HG03045 (cell line): ENCODE measurements at regions not wholly inside any gene's neighbourhood (a gene's known extent, or its start where the extent isn't known, plus 50 kb on each side); places are given as distances from the start of the nearest gene placed in this dataset.

Source experiments
- ATAC-seq: cut with Tn5 transposase; IDR thresholded peaks from one replicate; pipeline ENCODE4 v1.9.1; 2021; ENCODE audit warnings: mild to moderate bottlenecking, moderate library complexity; ENCODE audit not compliant: unreplicated experiment

DNA sequence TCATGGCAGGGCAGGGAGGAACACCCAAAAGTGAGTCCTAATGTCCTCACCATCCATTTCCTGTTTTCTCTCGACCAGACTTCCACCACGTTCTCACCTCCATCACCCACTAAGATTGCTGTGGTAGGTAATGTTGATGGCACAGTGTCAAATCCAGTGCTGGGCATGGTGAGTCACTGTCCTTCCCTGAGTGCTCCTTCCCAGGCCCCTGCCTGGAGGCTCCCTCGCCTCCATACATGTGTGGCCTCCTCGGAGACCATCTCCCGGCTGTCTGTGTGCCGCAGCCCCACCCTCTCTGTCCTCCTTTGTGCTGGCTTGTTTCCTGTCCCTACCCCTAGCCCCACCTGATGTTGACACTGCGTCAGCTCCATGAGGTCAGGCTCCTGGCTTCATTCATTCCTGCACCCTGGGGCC, 177.5 kb downstream of the SYK start:
- no peak for ATAC-seq

DNA sequence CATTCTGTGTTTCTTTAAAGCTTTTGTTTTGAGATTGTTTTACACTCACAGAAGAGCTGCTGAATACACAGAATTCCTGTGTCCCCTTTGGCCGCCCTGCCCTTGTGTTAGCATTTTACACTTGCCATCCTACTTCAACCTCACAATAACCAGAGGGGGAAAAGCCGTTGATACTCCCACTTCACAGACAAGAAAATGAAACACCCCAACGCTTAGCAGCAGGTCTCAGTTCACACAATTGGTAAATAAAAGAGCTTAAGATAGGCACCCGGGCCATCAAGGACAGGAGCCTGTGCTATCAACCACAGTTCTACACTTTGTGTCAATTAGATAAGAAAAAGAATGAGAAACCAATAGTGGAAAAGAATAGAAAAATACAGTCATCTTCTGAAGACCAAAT, 178.0 kb downstream of the SYK start:
- no peak for ATAC-seq

DNA sequence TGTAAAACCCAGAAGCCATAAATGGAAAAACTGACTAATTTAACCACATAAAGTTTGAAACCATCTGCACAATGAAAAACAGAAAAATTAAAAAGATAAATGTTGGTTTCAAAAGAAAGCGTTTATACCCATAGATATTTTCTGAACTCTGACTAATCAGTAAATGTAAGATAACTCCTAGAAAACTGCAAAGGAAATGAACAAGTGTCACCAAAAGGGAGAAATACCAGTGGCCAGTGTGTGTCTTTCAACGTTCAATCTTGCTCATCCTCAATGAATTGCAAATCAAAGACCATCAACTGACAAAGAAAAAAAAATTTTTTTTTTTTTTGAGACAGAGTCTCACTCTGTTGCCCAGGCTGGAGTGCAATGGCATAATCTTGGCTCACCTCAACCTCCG, 180.1 kb downstream of the SYK start:
- ATAC-seq = no peak

DNA sequence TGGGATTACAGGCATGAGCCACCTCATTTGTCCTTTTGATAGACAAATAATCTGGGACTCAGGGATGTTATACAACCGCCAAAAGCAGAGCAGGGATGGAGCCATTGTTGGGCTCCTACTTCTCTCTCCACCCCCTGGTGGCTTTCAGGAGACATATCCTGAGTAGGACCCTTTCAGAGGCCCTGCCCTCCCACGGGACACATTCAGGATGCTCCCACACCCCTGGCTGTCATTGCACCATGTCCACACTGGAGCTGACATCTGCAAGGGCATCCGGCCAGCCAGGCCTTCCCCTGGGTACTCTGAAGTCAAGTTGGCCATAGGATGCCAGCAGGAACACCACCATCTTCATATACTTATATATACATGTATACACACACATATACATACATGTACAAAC, 181.8 kb downstream of the SYK start:
- no peak for ATAC-seq

DNA sequence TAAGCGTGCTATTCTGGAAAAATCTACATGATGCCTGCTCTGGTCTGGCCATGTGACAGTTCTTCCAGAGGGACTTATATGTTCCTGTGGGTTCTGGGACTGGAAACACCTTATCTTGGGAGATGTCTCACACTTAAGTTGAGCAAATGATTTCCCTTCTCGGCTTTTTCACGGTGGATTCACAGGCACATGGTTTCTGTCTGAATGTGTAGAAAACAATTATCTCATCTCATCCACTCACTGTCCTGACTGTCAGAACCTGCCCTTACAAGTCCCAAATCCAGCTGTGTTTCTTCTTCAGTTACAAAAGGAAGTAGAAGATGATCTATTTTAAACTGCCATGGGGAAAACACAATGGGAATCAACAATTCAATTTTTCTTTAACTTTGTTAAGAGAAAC, 184.0 kb downstream of the SYK start:
- ATAC-seq = no peak

DNA sequence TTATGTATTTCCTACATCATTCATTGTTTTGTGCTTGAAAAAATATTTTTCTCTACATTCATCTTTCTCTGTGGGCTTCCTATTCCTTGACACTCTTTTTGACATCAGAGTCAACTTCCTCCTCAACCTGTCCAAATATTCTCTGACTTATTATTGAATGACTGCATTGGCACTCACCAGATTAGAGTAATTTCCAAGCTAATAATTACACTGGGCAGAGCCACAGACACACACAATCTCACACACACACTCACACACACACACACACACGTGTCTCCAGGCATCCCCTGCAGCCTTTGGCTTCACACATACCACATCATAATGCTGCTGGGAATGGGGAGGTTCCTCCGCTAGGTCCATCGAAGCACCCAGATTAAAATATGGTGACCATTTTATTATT, 184.5 kb downstream of the SYK start:
- ATAC-seq = no peak

DNA sequence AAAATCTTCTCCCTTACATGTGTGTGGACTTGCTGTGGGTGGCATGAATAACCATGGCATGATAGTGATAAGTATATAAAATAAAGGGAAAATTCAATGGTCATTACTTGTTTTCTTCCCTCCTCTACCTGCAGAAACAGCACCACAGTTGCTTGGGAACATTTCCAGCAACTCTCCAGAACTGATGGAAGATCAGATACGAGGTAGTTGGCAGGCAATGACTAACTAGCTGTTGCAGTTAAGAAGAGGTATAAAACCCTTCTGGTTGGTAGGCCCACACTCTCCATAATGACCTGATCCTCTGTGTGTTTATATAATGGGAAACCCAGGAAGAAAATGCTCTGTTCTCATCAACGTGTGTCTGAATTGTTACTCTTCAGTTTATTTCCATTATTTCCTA, 185.9 kb downstream of the SYK start:
- no peak for ATAC-seq

DNA sequence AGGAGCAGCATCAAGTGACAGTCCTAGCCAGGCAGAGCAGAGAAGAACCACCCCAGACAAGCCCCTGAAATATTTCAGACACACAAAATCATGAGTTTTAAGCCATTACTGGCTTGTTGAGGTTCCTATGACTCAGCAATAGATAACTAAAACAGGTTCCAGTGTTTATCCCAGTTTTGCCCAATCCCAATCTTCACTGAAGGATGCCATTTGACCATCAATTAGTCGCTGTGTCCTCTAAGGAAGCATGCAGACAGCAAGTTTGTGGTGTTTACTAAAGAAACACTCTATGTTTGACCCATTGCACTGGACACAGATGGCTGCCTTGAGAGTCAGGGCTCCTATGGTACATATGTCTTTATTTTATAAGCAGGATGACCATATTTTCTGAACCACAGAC, 186.7 kb downstream of the SYK start:
- ATAC-seq = no peak

DNA sequence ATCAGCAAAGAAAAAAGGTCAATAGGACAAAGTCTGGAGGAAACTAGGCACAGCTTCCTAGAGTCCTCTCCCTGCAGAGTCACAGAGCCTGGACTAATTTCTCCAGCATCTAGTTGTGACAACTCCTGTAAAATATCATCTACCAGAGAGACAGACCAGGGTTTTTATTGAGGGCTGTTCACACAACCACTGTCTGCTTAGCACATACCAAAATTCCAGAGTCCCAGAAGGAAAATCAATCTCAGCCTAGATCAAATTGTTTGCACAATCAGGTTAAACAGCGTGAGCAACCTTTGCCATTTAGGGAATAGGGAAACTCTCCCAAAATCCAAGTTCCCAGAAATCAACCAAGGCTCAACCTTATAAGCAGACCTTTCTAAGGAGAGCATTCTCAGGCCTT, 190.3 kb downstream of the SYK start:
- ATAC-seq = no peak

DNA sequence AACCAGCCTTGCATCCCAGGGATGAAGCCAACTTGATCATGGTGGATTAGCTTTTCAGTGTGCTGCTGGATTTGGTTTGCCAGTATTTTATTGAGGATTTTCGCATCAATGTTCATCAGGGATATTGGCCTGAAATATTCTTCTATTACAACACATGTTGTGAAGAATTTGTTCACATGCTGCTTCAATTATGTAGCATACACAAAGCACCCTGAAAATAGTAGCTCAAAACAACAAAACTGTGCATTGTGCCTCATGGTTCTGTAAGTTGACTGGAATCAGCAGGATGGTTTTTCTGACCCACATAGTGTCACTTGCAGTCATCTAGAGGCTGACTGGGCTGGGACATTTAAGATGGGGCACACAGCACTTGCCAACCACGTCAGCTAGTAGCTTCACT, 193.9 kb downstream of the SYK start:
- no peak for ATAC-seq

DNA sequence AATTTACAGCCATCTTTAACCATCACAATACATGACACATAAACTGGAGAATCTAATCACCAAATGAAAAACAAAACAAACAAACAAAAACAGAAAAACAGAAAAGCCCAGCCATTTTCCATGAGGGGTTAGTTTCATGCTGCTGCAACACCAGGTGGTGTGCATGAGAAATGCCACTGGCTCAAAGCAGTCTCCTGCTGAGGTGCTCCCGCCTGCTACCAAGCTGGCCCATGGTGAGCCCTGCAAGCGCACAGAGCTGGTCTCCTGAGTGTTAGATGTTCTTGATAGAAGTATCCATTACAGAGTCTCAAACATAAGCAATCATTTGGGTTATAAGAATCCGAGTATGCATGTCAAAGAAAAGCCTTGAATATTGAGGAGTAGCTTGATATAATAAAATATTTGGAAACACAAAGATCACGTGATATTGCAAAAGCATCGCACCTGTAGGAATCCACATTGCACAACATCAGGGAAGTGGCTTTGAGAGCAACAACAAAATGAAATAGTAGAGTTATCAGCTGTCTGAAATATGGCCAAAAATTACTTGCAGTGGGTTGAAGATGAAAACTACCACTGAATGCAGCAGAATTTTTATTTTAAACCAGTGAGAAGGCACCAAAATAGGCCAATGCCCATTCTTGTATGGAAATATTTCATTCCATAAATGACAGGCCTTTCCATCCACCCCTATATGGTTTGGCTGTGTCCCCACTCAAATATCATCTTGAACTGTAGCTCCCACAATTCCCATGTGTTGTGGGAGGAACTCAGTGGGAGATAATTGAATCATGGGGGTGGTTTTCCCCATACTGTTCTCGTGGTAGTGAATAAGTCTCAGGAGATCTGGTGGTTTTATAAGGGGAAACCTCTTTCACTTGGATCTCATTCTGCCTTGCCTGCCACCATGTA, 194.8 kb downstream of the SYK start:
- ATAC-seq = no peak

DNA sequence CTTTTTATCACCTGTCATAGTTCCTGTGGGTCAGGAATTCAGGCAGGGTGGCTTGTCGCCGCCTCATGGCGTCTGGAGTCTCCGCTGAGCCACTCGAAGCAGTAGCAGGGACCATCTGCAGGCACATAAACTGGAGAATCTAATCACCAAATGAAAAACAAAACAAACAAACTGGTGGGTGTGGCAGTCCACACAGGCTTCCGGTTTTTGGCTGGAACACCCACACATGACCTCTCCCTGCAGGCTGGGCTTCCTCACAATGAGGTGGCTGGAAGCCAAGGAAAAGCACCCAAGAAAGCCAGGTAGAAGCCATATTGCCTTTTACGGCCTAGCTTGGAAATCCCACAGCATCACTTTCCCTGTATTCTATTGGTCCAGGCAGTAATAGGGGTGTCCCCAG, 197.0 kb downstream of the SYK start:
- no peak for ATAC-seq

DNA sequence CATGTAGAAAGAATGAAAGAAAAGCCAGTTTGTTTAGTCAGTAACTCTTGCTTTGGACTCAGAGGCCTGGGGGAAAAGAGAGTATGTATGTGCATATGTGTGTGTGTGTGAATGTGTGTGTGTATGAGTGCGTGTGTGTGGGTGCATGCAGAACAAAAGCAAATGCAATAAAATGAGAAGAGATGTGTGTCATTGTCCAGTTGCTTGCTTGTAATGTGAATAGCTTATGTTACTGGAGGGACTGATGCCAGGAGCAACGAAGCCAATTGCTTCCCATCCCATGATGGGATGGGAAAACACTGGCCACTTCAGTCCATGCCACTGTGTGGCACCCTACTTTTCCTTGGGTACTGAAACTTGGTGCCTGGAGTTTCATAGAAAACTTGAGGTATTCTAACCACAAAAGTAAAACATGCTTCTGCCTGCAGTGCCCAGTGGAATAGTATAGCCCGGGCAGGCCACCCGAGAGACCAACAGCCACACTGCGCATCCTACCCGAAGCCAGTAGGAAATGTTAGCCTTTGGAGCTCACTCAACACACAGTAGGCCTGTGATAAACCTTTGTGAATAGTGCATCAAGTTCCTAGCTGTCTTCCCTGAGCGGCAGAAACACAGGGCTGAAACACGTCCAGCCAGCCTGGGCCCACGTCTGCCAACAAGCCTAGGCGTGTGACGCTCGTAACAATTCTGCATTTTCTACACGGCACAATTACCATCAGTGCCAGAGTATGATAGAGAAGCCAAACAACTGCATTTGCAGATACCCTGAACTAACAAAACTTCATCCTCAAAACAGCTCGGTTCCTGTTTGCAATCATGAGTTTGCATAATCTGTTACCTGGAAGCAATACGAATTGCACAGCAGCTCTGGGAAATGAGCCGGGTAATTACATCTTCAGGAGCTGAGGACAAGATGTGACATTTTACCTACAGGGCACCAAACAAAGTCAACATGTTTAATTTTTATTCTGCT, 198.1 kb downstream of the SYK start:
- no peak for ATAC-seq

DNA sequence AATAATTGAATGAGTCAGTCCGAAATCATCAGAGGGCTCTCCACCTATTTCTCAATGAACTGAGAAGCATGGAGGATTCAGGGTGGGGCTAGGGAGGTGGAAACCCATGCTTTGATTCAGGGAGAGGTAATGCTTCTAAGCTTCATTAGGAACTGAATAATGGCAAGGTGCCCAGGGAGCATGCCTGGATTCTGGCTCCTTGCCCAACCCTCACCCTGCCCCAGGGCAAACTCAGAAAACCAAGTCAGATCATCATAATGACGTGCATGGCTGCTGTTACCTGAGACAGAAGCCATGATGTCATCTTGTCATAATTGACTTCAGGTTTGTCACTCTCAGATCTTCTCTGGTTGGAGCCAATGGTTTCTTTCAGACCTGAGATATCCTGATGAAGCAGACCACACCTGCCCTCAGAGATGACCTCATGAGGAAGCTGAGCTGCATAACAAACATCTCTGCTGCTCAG, 199.6 kb downstream of the SYK start:
- ATAC-seq = no peak

DNA sequence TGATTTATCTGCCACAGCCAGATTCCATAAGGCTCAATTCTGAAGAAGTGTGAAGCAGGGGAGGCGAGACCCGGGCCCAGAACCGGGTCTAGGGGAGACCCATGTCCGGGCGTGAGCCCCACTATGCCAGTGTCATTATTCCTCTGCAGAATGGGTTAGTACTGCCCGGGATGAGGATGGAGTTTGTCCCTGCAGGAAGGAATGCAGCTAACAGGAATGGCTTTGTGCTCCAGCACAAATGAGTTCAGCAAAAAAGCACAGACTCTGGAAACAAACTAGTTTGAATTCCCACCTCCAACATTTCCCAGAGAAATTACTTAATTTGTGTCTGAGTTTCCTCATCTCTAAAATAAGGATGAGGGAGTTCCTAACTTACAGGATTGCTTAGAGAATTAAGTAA, 202.9 kb downstream of the SYK start:
- ATAC-seq = no peak

DNA sequence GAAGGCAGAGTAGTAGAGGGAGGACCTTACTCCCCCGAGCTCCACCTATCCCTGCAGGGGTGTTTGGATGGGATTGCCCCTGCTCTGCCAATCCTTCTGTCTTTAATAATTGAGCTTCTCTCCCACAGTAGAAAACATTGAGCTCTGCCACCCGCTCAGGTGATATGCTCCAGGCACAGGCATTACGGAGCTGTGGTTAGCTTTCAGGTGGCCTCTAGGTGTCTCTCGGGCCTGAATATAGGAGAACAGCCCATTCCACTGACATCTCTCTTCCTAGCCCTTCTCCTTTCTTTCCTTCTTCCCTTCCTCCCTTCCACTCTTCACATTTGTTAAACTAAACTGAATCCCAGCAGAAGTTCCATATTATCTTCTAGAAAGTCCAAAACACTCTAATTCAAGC, 203.4 kb downstream of the SYK start:
- no peak for ATAC-seq

DNA sequence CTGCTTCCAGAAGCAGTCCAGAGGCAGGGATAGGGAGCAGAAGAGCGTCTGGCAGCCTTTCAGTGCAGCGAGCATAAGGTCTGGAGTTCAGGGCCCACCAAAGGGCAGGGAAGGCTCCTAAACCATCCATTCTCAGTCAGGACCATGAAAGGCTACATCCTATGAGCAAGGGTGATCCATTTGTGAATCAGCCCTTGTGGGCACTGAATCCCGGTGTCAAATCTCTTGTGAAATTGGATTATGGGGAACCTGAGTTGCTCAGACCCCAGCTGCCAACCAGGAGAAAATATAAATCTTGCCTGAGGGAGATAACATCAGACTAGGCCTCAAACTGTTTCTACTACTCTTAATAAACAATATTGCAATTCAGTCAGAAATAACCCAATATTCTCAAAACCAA, 204.4 kb downstream of the SYK start:
- ATAC-seq = no peak

DNA sequence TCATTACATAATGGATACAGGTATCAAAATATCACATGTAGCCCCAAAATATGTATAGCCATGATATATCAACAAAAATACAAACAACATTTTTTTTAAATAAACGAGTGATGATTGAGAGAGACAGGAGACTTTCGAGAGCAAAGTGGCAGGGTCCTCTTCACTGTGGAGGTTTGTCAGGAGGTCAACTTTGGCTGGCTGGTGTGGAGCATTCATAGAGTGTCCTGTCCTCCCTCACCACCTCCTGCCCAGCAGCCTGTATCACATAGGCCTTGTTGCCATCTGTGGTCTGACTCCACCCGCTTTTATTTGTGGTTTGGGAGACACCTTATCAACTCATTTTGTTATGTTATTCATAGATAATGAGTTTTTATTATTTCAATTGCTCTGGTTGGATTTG, 206.9 kb downstream of the SYK start:
- no peak for ATAC-seq

DNA sequence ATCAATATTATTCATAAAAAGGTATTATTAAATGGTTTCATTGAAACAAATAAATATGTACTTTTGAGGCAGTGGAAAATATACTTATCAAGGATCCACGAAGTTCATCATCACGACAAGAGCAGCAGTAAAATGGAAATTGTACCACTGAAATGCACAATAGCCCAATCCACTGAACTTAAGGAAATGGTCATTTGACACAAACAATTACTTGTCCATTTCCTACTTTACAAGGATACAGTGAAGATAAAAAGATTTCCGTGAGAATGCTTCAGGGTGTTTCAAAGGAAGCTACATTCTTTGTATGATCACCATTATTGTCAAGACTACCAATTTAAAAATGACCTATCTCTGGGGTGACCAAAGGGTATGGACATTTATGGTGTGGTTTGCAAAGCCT, 210.3 kb downstream of the SYK start:
- no peak for ATAC-seq

DNA sequence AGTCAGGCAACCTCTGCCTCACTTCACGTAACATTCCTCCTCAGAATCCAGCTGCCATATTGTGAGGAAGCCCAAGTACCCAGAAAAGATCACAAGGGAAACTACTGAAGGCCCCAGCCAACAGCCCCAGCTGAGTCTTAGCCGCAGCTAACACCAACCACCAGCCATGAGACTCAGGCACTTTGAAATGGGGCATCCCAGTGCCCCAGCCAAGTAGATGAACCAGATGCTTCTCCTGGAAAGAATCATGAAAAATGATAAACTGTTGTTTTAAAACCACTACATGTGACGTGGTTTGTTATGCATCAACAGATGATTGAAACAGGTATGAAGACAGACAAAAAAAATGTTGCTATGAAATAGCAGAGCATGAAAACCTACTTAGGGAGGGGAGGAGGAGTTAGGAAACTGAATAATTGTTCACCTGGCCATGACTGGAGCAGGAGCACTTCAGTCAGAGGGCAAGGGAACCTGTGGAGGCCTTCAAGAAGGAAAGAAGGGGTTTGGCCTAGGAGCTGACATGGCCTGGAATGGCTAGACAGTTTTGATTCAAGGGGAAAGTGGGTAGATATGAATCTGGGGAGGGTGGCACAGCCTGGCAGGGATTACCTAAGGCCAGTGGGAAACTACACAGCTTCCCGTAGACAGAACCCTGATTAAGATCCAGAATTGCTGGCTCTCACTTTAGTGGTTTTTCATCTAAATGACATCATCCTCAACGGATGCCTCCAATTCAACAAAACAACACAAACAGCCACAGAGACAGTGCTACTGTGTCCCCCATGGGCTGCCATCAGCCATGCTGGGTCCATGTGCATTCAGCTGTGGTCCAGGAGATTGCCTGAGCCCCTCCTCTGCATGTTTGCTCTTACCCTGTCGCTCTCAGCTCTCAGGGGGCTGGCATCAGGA, 211.6 kb downstream of the SYK start:
- ATAC-seq = no peak

DNA sequence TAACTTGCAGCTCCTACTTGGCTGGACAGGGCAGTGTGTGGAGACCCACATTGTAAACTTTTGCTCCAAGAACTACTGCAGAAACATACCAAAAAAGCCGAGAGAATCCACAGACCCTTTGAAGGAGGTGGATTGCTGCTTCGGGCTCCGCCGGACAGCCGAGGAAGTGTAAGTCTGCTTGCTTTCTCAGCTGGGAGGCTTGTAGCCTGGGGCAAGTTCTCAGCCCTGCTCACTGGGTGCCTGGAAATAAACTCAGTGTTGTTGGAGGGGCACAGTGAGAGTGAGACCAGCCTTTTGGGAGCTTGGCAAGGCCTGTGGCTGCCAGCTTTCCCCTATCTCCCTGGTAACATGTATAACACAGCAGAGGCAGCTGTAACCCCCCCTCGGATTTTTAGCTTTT, 215.6 kb downstream of the SYK start:
- no peak for ATAC-seq
